Natural killer cell treated with Interleukin-12 subunit alpha and Interleukin-12 subunit beta and Interleukin-15 and Interleukin-18, amount 100 ng/mL, for 72 hours (primary cell): ENCODE measurements at regions not wholly inside any gene's neighbourhood (a gene's known extent, or its start where the extent isn't known, plus 50 kb on each side); places are given as distances from the start of the nearest gene placed in this dataset.
"Not testable (repeated sequence)": the region's sequence is repeated elsewhere in the genome, so short reads cannot be mapped to it uniquely, and the experiment has no call there.

ENCODE experiments used
- ATAC-seq, 2 donors: fragments of 150-1000 bp; cut with Tn5 transposase in 1 of 2; sonication (Bioruptor Pico), chemical (Tn5 transposase) in 1 of 2; 2 replicates each; pipeline ENCODE4 v1.10.0; 2021
- DNase-seq: peaks from one replicate; pipeline ENCODE4 v3.0.0; 2022; ENCODE audit warnings: low spot score
- H3K27ac Mint-ChIP-seq, 2 donors: 1 replicate in 1 of 2; 2 replicates in 1 of 2; pipeline ENCODE4 v1.8.0; 2022; ENCODE audit warnings: mixed read lengths in 2 of 2, mild to moderate bottlenecking in 1 of 2, moderate library complexity in 1 of 2
- H3K27me3 Mint-ChIP-seq, 2 donors: 1 replicate in 1 of 2; 2 replicates in 1 of 2; pipeline ENCODE4 v1.8.0; 2022; ENCODE audit warnings: mixed read lengths in 2 of 2
- H3K36me3 Mint-ChIP-seq: one replicate; pipeline ENCODE4 v1.8.0; 2022; ENCODE audit warnings: mixed read lengths
- H3K4me1 Mint-ChIP-seq, 2 donors: 1 replicate in 1 of 2; 2 replicates in 1 of 2; pipeline ENCODE4 v1.8.0; 2022; ENCODE audit warnings: low read depth in 2 of 2, mixed read lengths in 2 of 2, mild to moderate bottlenecking in 1 of 2
- H3K4me3 Mint-ChIP-seq: one replicate; pipeline ENCODE4 v1.8.0; 2022; ENCODE audit warnings: mixed read lengths
- H3K9me3 Mint-ChIP-seq: 2 replicates; pipeline ENCODE4 v1.8.0; 2022; ENCODE audit warnings: mixed read lengths

- peaks cover 11 to 21% of the 10 kb centered on the region in 2 donors for H3K27me3 Mint-ChIP-seq
- H3K27ac Mint-ChIP-seq, result no peak overlapping the region
- H3K9me3 Mint-ChIP-seq, result no peaks in the 10 kb centered on the region
- no peak overlapping the region for H3K4me3 Mint-ChIP-seq
- no peaks in the 10 kb centered on the region for H3K4me1 Mint-ChIP-seq
- H3K36me3 Mint-ChIP-seq, result no peaks in the 10 kb centered on the region
- ATAC-seq, result no peak
- DNase-seq, result no peak
These were observed 100.2 kb downstream of the FBXO8 start for GRCh38 chr4:174183259-174183658.

GRCh38 chr4:174181827-174182226, 101.6 kb downstream of the FBXO8 start:
- Mint-ChIP-seq H3K9me3 (no peaks in the 10 kb centered on the region), H3K27me3 (peaks cover 8 to 21% of the 10 kb centered on the region in 2 donors), H3K36me3 (no peaks in the 10 kb centered on the region), H3K4me3 (no peak overlapping the region), H3K27ac (no peak overlapping the region), H3K4me1 (no peaks in the 10 kb centered on the region)
- ATAC-seq, result no peak
- DNase-seq, result no peak

- Mint-ChIP-seq H3K27ac (no peak overlapping the region), H3K27me3 (peaks cover 8% of the 10 kb centered on the region in 2 donors), H3K9me3 (peaks cover 8% of the 10 kb centered on the region), H3K36me3 (no peaks in the 10 kb centered on the region), H3K4me3 (no peak overlapping the region), H3K4me1 (no peaks in the 10 kb centered on the region)
- ATAC-seq, result no peak
- no peak for DNase-seq
These were observed 105.9 kb downstream of the FBXO8 start for GRCh38 chr4:174177536-174177935.

GRCh38 chr4:174175836-174176235, 107.6 kb downstream of the FBXO8 start:
- H3K9me3 Mint-ChIP-seq, H3K27me3 Mint-ChIP-seq, ATAC-seq, DNase-seq, H3K4me3 Mint-ChIP-seq, H3K27ac Mint-ChIP-seq, H3K4me1 Mint-ChIP-seq, H3K36me3 Mint-ChIP-seq: not testable (repeated sequence)

GRCh38 chr4:174173360-174173759, 110.1 kb downstream of the FBXO8 start:
- no peak overlapping the region for H3K4me3 Mint-ChIP-seq
- no peaks in the 10 kb centered on the region for H3K4me1 Mint-ChIP-seq
- no peak overlapping the region for H3K27ac Mint-ChIP-seq
- H3K9me3 Mint-ChIP-seq, result peaks cover 8% of the 10 kb centered on the region
- ATAC-seq (no peak), DNase-seq (no peak)
- peaks cover 8% of the 10 kb centered on the region in 2 donors for H3K27me3 Mint-ChIP-seq
- no peaks in the 10 kb centered on the region for H3K36me3 Mint-ChIP-seq

- H3K4me3 Mint-ChIP-seq, result no peak overlapping the region
- ATAC-seq (no peak), DNase-seq (no peak)
- no peak overlapping the region for H3K27ac Mint-ChIP-seq
- no peaks in the 10 kb centered on the region for H3K36me3 Mint-ChIP-seq
- peaks cover 8% of the 10 kb centered on the region for H3K9me3 Mint-ChIP-seq
- peaks cover 8% of the 10 kb centered on the region in 2 donors for H3K27me3 Mint-ChIP-seq
- no peaks in the 10 kb centered on the region for H3K4me1 Mint-ChIP-seq
These were observed 111.2 kb downstream of the FBXO8 start for GRCh38 chr4:174172274-174172673.

GRCh38 chr4:174170906-174171305, 112.6 kb downstream of the FBXO8 start:
- no peaks in the 10 kb centered on the region for H3K36me3 Mint-ChIP-seq
- H3K4me3 Mint-ChIP-seq, result no peak overlapping the region
- DNase-seq (no peak), ATAC-seq (no peak)
- H3K4me1 Mint-ChIP-seq, result no peaks in the 10 kb centered on the region
- peaks cover 3 to 11% of the 10 kb centered on the region in 2 donors for H3K27me3 Mint-ChIP-seq
- peaks cover 4% of the 10 kb centered on the region for H3K9me3 Mint-ChIP-seq
- no peak overlapping the region for H3K27ac Mint-ChIP-seq

GRCh38 chr4:174170091-174170490, 113.4 kb downstream of the FBXO8 start:
- no peaks in the 10 kb centered on the region for H3K36me3 Mint-ChIP-seq
- H3K9me3 Mint-ChIP-seq, result peaks cover 4% of the 10 kb centered on the region
- H3K4me1 Mint-ChIP-seq, result no peaks in the 10 kb centered on the region

GRCh38 chr4:174157106-174157607, 126.3 kb downstream of the FBXO8 start:
- DNase-seq, result no peak
- Mint-ChIP-seq H3K4me1 (no peaks in the 10 kb centered on the region), H3K9me3 (no peaks in the 10 kb centered on the region), H3K27me3 (peaks cover 6 to 23% of the 10 kb centered on the region in 2 donors), H3K4me3 (no peak overlapping the region), H3K36me3 (no peaks in the 10 kb centered on the region), H3K27ac (no peak overlapping the region)
- ATAC-seq, result no peak

More at GRCh38 chr4:174170091-174170490, 113.4 kb downstream of the FBXO8 start:
- ATAC-seq (no peak), DNase-seq (no peak)
- Mint-ChIP-seq H3K27me3 (peaks cover 3 to 11% of the 10 kb centered on the region in 2 donors), H3K4me3 (no peak overlapping the region), H3K27ac (no peak overlapping the region)

GRCh38 chr4:174156239-174156826, 127.1 kb downstream of the FBXO8 start:
- no peak for DNase-seq

GRCh38 chr4:174154215-174154854, 129.1 kb downstream of the FBXO8 start:
- Mint-ChIP-seq H3K36me3 (no peaks in the 10 kb centered on the region), H3K9me3 (no peaks in the 10 kb centered on the region), H3K4me1 (no peaks in the 10 kb centered on the region), H3K4me3 (no peak overlapping the region), H3K27me3 (peaks cover 6 to 15% of the 10 kb centered on the region in 2 donors), H3K27ac (no peak overlapping the region)
- ATAC-seq (no peak), DNase-seq (no peak)

More at GRCh38 chr4:174156239-174156826, 127.1 kb downstream of the FBXO8 start:
- ATAC-seq, result no peak
- Mint-ChIP-seq H3K4me1 (no peaks in the 10 kb centered on the region), H3K36me3 (no peaks in the 10 kb centered on the region), H3K27me3 (peaks cover 6 to 23% of the 10 kb centered on the region in 2 donors), H3K27ac (no peak overlapping the region), H3K4me3 (no peak overlapping the region), H3K9me3 (no peaks in the 10 kb centered on the region)

GRCh38 chr4:174152717-174153466, 130.6 kb downstream of the FBXO8 start:
- DNase-seq (no peak), ATAC-seq (no peak)
- Mint-ChIP-seq H3K36me3 (no peaks in the 10 kb centered on the region), H3K9me3 (no peaks in the 10 kb centered on the region), H3K4me1 (no peaks in the 10 kb centered on the region), H3K27me3 (peaks cover 8 to 9% of the 10 kb centered on the region in 2 donors), H3K27ac (no peak overlapping the region), H3K4me3 (no peak overlapping the region)

GRCh38 chr4:174147863-174148262, 135.6 kb downstream of the FBXO8 start:
- ATAC-seq (no peak), DNase-seq (no peak)
- H3K9me3 Mint-ChIP-seq, result no peaks in the 10 kb centered on the region
- H3K27me3 Mint-ChIP-seq, result peaks cover 2 to 16% of the 10 kb centered on the region in 2 donors
- H3K36me3 Mint-ChIP-seq, result no peaks in the 10 kb centered on the region
- H3K4me1 Mint-ChIP-seq, result no peaks in the 10 kb centered on the region
- no peak overlapping the region for H3K27ac Mint-ChIP-seq
- no peak overlapping the region for H3K4me3 Mint-ChIP-seq

- DNase-seq (no peak), ATAC-seq (no peak)
- Mint-ChIP-seq H3K27ac (no peak overlapping the region), H3K4me1 (no peaks in the 10 kb centered on the region), H3K9me3 (no peaks in the 10 kb centered on the region), H3K4me3 (no peak overlapping the region), H3K27me3 (peaks cover 2 to 23% of the 10 kb centered on the region in 2 donors), H3K36me3 (no peaks in the 10 kb centered on the region)
These were observed 139.4 kb downstream of the FBXO8 start for GRCh38 chr4:174144106-174144505.
